ENCODE measurements at regions not wholly inside any gene's neighbourhood (a gene's known extent, or its start where the extent isn't known, plus 50 kb on each side); places are given as distances from the start of the nearest gene placed in this dataset.
A peak's percentile ranks its signal among the peaks of the same experiment; 100 is the strongest.

GRCh38 chr7:41046221-41046761 is 656.6 kb downstream of the INHBA start:
- peak; percentile 84 for DNase-seq (ENCODE audit: low read depth)

- peak; percentile 72 for DNase-seq (ENCODE audit: low read depth)
Measured at GRCh38 chr7:41045556-41046123, 657.2 kb downstream of the INHBA start.

- DNase-seq (ENCODE audit: low read depth), result no peak
Measured at GRCh38 chr7:41039981-41040380, 662.9 kb downstream of the INHBA start.

GRCh38 chr7:41039386-41039953 is 663.4 kb downstream of the INHBA start:
- DNase-seq (ENCODE audit: low read depth), result no peak

GRCh38 chr7:41038211-41038610 is 664.7 kb downstream of the INHBA start:
- DNase-seq (ENCODE audit: low read depth), result no peak

GRCh38 chr7:41037691-41038090 is 665.2 kb downstream of the INHBA start:
- DNase-seq (ENCODE audit: low read depth), result no peak

GRCh38 chr7:41035794-41036193 is 667.1 kb downstream of the INHBA start:
- DNase-seq (ENCODE audit: low read depth), result peak; percentile 57

- peak; percentile 84 for DNase-seq (ENCODE audit: low read depth)
Measured at GRCh38 chr7:41033500-41033899, 669.4 kb downstream of the INHBA start.

- DNase-seq (ENCODE audit: low read depth), result peak; percentile 97
Measured at GRCh38 chr7:41030673-41031072, 672.2 kb downstream of the INHBA start.

- peak; percentile 99 for DNase-seq (ENCODE audit: low read depth)
Measured at GRCh38 chr7:41029072-41029499, 673.8 kb downstream of the INHBA start.

- peak; percentile 66 for DNase-seq (ENCODE audit: low read depth)
Measured at GRCh38 chr7:41028580-41028979, 674.3 kb downstream of the INHBA start.

GRCh38 chr7:41027428-41028115 is 675.3 kb downstream of the INHBA start:
- peak; percentile 97 for DNase-seq (ENCODE audit: low read depth)

- DNase-seq (ENCODE audit: low read depth), result no peak
Measured at GRCh38 chr7:41024126-41024525, 678.8 kb downstream of the INHBA start.

GRCh38 chr7:41020056-41020455 is 682.8 kb downstream of the INHBA start:
- no peak for DNase-seq (ENCODE audit: low read depth)

- DNase-seq (ENCODE audit: low read depth), result no peak
Measured at GRCh38 chr7:41013117-41013516, 689.8 kb downstream of the INHBA start.

GRCh38 chr7:41012041-41012440 is 690.8 kb downstream of the INHBA start:
- no peak for DNase-seq (ENCODE audit: low read depth)

- DNase-seq (ENCODE audit: low read depth), result peak; percentile 54
Measured at GRCh38 chr7:41010967-41011366, 691.9 kb downstream of the INHBA start.

GRCh38 chr7:41010418-41010817 is 692.5 kb downstream of the INHBA start:
- no peak for DNase-seq (ENCODE audit: low read depth)

GRCh38 chr7:41007811-41008210 is 695.1 kb downstream of the INHBA start:
- no peak for DNase-seq (ENCODE audit: low read depth)

GRCh38 chr7:41007351-41007751 is 695.5 kb downstream of the INHBA start:
- no peak for DNase-seq (ENCODE audit: low read depth)

- peak; percentile 52 for DNase-seq (ENCODE audit: low read depth)
Measured at GRCh38 chr7:41006306-41006995, 696.4 kb downstream of the INHBA start.

GRCh38 chr7:41005374-41005901 is 697.5 kb downstream of the INHBA start:
- peak; percentile 94 for DNase-seq (ENCODE audit: low read depth)
